Left kidney (tissue), 1 donor: ENCODE measurements at regions not wholly inside any gene's neighbourhood (a gene's known extent, or its start where the extent isn't known, plus 50 kb on each side); places are given as distances from the start of the nearest gene placed in this dataset.
"Not testable (repeated sequence)": the region's sequence is repeated elsewhere in the genome, so short reads cannot be mapped to it uniquely, and the experiment has no call there.

Experiments used
- DNase-seq: peaks from one replicate; pipeline ENCODE4 v3.0.0-alpha.2; 2013

DNA sequence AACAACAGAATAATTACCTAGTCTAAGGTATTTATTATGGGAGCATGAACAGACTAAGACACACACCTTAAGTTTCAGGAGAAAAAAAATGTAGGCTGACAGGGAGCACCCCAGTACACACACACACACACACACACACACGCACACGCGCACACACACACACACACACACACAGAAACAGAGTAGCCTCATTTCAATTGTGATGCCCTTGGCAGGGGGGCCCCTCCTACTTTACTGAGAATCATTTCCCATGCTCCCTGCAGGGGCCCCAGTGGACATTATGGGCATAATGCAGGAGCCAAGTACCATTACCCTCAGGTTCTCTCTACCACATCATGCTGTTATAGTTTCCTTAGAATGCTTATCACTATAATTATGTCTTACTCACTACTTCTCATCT lies 104.9 kb downstream of the CDC7 start:
- DNase-seq = no peak

GRCh38 chr1:91606546-91607078 lies 106.0 kb downstream of the CDC7 start:
- DNase-seq = no peak

- DNase-seq = not testable (repeated sequence)
These were observed 107.0 kb downstream of the CDC7 start for GRCh38 chr1:91607686-91608085.

GRCh38 chr1:91608876-91609275 lies 108.2 kb downstream of the CDC7 start:
- DNase-seq = no peak

- no peak for DNase-seq
These were observed 108.9 kb downstream of the CDC7 start for GRCh38 chr1:91609551-91609950.

- DNase-seq = no peak
These were observed 109.5 kb downstream of the CDC7 start for GRCh38 chr1:91610102-91610501.

GRCh38 chr1:91610789-91611188 lies 110.1 kb downstream of the CDC7 start:
- DNase-seq = no peak

DNA sequence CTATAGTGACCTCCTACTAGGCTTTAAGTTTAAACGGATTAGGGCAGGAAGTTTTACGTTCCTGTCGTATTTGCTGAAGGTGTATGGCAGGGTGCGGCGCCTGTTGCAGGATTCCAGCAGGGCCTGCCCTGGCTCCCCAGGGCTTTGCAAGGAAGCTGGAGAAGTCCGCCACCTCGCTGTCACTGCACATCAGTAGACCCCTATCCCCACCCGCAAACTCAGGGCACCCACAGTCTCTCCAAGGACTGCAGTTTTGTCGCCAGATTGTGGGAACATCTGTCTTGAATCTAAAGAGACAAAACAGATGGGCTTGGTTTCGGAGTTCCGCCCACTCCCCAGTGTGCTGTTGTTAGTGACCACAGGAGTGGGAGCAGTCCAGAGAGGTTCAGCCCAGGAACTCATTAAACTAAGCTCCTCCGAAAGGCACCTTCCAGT lies 110.8 kb downstream of the CDC7 start:
- no peak for DNase-seq

DNA sequence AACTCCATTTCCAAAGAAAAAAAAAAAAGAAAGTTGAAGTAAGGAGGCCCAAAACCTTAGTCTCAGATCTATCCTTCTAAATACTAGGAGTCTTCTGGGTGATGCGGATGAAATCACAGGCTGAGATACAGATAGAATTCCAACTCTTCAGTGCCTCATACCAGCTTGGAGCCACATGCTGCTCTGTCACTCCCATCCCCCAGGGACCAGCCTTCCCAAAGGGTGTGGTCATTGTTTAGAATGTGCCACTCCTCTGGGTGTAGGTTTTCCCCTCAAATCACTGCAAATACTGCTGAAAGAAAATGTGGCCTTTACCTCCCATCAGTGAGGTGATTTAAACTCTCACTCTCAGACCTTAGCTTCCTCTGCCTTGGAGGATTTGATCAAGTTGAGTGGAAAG lies 112.9 kb downstream of the CDC7 start:
- no peak for DNase-seq

GRCh38 chr1:91616712-91617111 lies 116.1 kb downstream of the CDC7 start:
- DNase-seq = no peak

- no peak for DNase-seq
These were observed 116.7 kb downstream of the CDC7 start for GRCh38 chr1:91617285-91617765.

GRCh38 chr1:91619881-91620280 lies 119.2 kb downstream of the CDC7 start:
- DNase-seq = no peak

DNA sequence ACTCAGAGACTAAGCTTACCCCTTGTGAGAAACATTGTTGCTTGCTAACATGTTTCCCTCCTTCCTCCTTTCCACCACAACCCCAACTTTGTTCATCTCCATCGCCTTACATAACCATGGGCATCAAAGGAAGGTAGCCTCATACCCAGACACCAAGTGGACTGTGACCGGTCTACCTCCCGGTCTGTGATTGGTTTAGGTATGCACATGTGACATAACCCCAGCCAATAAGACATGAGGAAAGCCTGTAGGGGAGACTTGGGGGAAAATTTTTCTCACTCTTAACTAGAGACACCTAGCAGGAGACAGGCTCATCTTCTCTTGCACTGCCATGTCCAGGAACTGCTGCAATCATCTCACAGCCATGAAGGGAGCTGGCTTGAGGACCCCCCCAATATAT lies 120.7 kb downstream of the CDC7 start:
- no peak for DNase-seq

GRCh38 chr1:91621907-91622306 lies 121.3 kb downstream of the CDC7 start:
- no peak for DNase-seq

- no peak for DNase-seq
These were observed 122.0 kb downstream of the CDC7 start for GRCh38 chr1:91622616-91623015.

GRCh38 chr1:91623020-91623419 lies 122.4 kb downstream of the CDC7 start:
- no peak for DNase-seq

DNA sequence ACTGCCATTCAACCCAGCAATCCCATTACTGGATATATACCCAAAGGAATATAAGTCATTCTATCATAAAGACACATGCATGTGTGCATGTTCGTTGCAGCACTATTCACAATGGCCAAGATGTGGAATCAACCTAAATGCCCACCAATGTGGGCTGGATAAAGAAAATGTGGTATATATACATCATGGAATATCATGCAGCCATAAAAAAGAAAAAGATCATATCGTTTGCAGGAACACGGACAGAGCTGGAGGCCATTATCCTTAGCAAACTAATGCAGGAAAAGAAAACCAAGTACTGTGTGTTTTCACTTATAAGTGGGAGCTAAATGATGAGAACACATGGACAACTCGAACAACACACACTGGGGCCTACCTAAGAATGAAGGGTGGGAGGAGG lies 123.7 kb downstream of the CDC7 start:
- no peak for DNase-seq
